ENCODE measurements at regions not wholly inside any gene's neighbourhood (a gene's known extent, or its start where the extent isn't known, plus 50 kb on each side); places are given as distances from the start of the nearest gene placed in this dataset.

- TF ChIP-seq, protein P1, sequence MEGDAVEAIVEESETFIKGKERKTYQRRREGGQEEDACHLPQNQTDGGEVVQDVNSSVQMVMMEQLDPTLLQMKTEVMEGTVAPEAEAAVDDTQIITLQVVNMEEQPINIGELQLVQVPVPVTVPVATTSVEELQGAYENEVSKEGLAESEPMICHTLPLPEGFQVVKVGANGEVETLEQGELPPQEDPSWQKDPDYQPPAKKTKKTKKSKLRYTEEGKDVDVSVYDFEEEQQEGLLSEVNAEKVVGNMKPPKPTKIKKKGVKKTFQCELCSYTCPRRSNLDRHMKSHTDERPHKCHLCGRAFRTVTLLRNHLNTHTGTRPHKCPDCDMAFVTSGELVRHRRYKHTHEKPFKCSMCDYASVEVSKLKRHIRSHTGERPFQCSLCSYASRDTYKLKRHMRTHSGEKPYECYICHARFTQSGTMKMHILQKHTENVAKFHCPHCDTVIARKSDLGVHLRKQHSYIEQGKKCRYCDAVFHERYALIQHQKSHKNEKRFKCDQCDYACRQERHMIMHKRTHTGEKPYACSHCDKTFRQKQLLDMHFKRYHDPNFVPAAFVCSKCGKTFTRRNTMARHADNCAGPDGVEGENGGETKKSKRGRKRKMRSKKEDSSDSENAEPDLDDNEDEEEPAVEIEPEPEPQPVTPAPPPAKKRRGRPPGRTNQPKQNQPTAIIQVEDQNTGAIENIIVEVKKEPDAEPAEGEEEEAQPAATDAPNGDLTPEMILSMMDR (IDR thresholded peaks at IDR 0.05): no peak
- no peak for TF ChIP-seq POLR2A (IDR thresholded peaks at IDR 0.05)
Observed at GRCh38 chr6:3906846-3907151, 57.6 kb downstream of the FAM50B start.

Measured in vagina (tissue), 2 donors.